NT2/D1 (cell line): ENCODE measurements at regions not wholly inside any gene's neighbourhood (a gene's known extent, or its start where the extent isn't known, plus 50 kb on each side); places are given as distances from the start of the nearest gene placed in this dataset.

Experiments used
- SUZ12 ChIP-seq: IDR thresholded peaks from 2 replicates; pipeline ENCODE4 v1.6.1; 2011; ENCODE audit not compliant: insufficient read length, insufficient read depth; ENCODE audit errors: extremely low read depth
- YY1 ChIP-seq: IDR thresholded peaks from 2 replicates; pipeline ENCODE4 v1.6.1; 2011; ENCODE audit not compliant: insufficient read length, insufficient read depth
- ZNF274 ChIP-seq: IDR thresholded peaks from 2 replicates; pipeline ENCODE4 v1.6.1; 2011; ENCODE audit warnings: mild to moderate bottlenecking, low read depth, low read length

GRCh38 chr4:22179124-22179874, 230.7 kb upstream of the KCNIP4 start:
- TF ChIP-seq YY1: no peak
- TF ChIP-seq SUZ12: no peak
- TF ChIP-seq ZNF274: no peak
